Posterior vena cava (tissue), 2 donors: ENCODE measurements at regions not wholly inside any gene's neighbourhood (a gene's known extent, or its start where the extent isn't known, plus 50 kb on each side); places are given as distances from the start of the nearest gene placed in this dataset.

ENCODE experiments used
- DNase-seq: peaks from one replicate; pipeline ENCODE4 v3.0.0-alpha.2; 2020; ENCODE audit warnings: low spot score
- intact Hi-C, 2 donors: fragments of 100-400 bp; cut with DNase I; formaldehyde crosslinking; loops; one replicate each; pipeline versions ENCODE4 v1.14.1 to v1.14.2; 2022 to 2023
- donor health status: DM: yes; HTN: yes; CAD: no.
- donor health status: DM: yes; HTN: yes; CAD: no.

GRCh38 chr7:47724335-47724982 is 142.5 kb upstream of the TNS3 start:
- no peak for DNase-seq
- intact Hi-C loops, result no loop called here

GRCh38 chr7:47722126-47722525 is 140.2 kb upstream of the TNS3 start:
- intact Hi-C loops, result no loop called here
- no peak for DNase-seq

- DNase-seq, result no peak
- intact Hi-C loops, result no loop called here
Measured at GRCh38 chr7:47721670-47722069, 139.8 kb upstream of the TNS3 start.

GRCh38 chr7:47720907-47721244 is 139.0 kb upstream of the TNS3 start:
- no peak for DNase-seq
- intact Hi-C loops, result no loop called here

- DNase-seq, result no peak
- intact Hi-C loops, result no loop called here
Measured at GRCh38 chr7:47720141-47720906, 138.4 kb upstream of the TNS3 start.

- intact Hi-C loops, result no loop called here
- DNase-seq, result no peak
Measured at GRCh38 chr7:47719675-47720074, 137.8 kb upstream of the TNS3 start.

GRCh38 chr7:47715631-47716068 is 133.7 kb upstream of the TNS3 start:
- intact Hi-C loops, result no loop called here
- DNase-seq, result no peak

- no peak for DNase-seq
- intact Hi-C loops, result no loop called here
Measured at GRCh38 chr7:47714669-47715607, 133.0 kb upstream of the TNS3 start.

GRCh38 chr7:47713595-47713994 is 131.7 kb upstream of the TNS3 start:
- intact Hi-C loops, result no loop called here
- no peak for DNase-seq

- intact Hi-C loops, result no loop called here
- no peak for DNase-seq
Measured at GRCh38 chr7:47712416-47712815, 130.5 kb upstream of the TNS3 start.

- intact Hi-C loops, result no loop called here
- DNase-seq, result no peak
Measured at GRCh38 chr7:47711776-47712175, 129.9 kb upstream of the TNS3 start.

- intact Hi-C loops, result no loop called here
- no peak for DNase-seq
Measured at GRCh38 chr7:47710201-47710935, 128.5 kb upstream of the TNS3 start.

GRCh38 chr7:47709451-47709850 is 127.5 kb upstream of the TNS3 start:
- intact Hi-C loops, result no loop called here
- no peak for DNase-seq

- intact Hi-C loops, result no loop called here
- no peak for DNase-seq
Measured at GRCh38 chr7:47709051-47709450, 127.1 kb upstream of the TNS3 start.

- DNase-seq, result no peak
- intact Hi-C loops, result no loop called here
Measured at GRCh38 chr7:47707583-47707982, 125.7 kb upstream of the TNS3 start.

GRCh38 chr7:47704936-47705335 is 123.0 kb upstream of the TNS3 start:
- no peak for DNase-seq
- intact Hi-C loops, result no loop called here

- no peak for DNase-seq
- intact Hi-C loops, result no loop called here
Measured at GRCh38 chr7:47702080-47702479, 120.2 kb upstream of the TNS3 start.

- no peak for DNase-seq
- intact Hi-C loops, result no loop called here
Measured at GRCh38 chr7:47698386-47698785, 116.5 kb upstream of the TNS3 start.

GRCh38 chr7:47697543-47697942 is 115.6 kb upstream of the TNS3 start:
- no peak for DNase-seq
- intact Hi-C loops, result no loop called here
